GM21515 (cell line): ENCODE measurements at regions not wholly inside any gene's neighbourhood (a gene's known extent, or its start where the extent isn't known, plus 50 kb on each side); places are given as distances from the start of the nearest gene placed in this dataset.

Experiments
- ATAC-seq: cut with Tn5 transposase; IDR thresholded peaks from one replicate; pipeline ENCODE4 v1.9.1; 2021; ENCODE audit not compliant: unreplicated experiment

GRCh38 chr10:83248106-83248631 lies 891.1 kb upstream of the GHITM start:
- ATAC-seq: no peak

- ATAC-seq: no peak
Observed at GRCh38 chr10:83250396-83250795, 888.9 kb upstream of the GHITM start.

GRCh38 chr10:83252169-83252568 lies 887.1 kb upstream of the GHITM start:
- no peak for ATAC-seq

DNA sequence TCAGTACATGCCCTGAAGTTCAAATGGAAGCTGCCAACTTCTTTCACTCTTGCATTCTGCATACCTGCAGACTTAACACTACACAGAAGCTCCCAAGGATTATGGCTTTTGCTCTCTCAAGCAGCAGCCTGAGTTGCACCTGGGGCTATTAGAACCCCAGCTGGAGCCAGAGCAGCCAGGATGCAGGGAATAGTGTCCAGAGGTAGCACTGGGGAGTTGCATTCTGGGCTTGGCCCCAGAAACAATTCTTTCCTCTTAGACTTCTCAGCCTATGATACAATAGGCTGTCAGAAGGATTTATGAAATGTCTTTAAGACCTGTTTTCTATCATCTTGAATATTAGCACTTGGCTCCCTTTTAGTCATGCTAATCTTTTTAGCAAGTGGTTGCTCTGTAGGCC lies 886.7 kb upstream of the GHITM start:
- ATAC-seq: no peak

- ATAC-seq: no peak
Observed at GRCh38 chr10:83253011-83253671, 886.2 kb upstream of the GHITM start.

DNA sequence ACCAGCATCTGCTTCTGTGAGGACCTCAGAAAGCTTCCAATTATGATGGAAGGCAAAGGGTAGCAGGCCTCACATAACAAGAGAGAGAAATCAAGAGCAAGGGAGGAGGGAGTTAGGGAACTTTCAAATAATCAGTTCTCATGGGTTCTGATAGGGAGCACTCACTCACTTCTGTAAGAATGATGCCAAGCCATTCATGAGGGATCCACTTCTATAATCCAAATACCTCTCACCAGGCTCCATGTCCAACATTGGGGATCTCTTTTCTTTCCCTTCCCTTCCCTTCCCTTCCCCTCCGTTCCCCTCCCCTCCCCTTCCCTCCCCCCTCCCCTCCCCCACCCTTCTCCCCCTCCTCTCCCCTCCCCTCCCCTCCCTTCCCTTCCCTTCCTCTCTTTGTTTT lies 884.6 kb upstream of the GHITM start:
- no peak for ATAC-seq

- ATAC-seq: no peak
Observed at GRCh38 chr10:83262434-83262833, 876.9 kb upstream of the GHITM start.

DNA sequence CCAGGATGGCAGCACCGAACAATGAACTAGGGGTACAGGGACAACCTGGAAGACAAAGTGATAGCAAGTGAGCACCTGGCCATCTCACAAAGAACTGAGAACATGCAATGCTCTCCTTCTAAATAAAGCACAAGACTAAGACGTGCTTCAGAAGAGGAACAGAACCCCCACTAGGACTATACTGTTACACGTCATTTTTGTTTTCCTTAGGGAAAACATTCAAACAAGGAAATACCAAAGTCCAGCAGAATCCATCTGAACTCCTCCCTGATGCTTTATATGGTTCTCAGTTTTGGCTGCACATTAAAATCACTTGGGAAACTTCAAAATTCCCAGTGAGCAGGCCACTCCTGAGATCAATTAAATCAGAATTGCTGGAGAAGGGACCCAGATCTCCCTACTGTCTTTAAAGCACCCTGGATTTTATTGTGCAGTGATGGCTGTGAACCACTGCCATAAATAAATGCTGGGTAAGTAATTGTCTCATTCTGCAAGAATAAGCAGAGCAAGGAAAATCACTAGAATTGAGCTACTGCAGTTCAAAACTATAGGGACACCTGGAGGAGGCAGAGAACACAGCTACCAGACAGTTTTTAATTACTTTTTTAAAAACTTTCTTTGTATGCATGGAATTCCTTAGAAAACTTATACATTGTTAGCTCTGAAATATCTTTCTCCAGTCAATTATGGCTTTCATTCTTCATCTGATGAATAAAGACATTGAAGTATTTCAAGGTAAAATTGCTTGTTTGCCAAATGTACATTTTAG lies 866.5 kb upstream of the GHITM start:
- ATAC-seq: no peak

GRCh38 chr10:83274088-83274487 lies 865.2 kb upstream of the GHITM start:
- no peak for ATAC-seq

DNA sequence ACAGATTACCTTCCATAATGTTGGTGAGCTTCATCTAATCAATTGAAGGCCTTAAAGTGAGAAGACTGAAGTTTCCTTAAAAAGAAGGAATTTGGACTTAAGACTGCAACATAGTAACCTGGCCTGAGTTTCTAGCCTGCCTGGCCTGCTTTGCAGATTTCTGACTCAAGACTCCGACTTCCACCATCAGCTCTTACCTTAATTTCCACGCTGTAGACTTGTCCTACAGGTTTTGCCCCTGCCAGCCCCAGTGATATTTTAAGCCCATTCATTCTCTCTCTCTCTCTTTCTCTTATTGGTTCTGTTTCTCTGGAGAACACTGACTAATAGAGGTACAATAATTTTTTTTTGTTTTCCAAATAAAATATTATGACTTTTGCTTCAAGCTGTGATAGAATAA lies 862.3 kb upstream of the GHITM start:
- no peak for ATAC-seq

DNA sequence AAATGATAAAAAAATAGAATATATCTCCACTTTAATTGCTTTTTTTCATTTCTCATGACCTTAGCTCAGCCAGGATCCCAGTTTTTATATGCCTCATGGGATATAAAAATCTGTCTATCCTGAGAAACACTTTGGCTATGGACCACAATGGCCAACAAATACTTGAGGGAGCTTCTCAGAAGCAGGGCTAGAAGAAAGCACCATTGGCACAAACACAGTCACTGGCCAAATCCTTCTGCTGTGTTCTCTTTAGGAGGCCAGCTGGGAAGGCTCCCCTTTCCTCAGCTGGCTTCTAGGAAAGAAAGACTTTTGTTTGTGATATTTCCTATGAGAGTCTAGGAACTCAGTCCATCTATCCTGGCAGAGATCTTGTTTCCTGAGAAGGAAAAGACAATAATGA lies 856.2 kb upstream of the GHITM start:
- ATAC-seq: no peak

DNA sequence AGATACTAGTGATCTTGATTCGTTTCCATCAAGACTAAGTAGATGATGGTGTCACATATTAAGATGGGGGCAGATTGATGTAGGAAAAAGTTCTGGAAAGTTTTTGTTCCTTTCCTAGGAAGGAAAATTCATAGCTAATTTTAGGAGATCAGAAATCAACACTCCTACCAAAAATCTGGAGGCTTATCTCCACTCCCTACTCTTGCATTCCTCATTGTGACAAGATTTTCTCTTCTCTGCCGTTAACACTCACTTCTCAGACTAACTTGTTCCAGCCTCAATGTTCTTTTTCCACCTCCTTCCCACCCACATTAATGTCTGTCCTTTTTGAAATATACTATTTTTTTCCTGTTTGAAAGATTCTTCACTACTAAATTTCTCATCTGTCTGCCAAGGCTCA lies 851.9 kb upstream of the GHITM start:
- ATAC-seq: no peak

GRCh38 chr10:83289373-83289772 lies 849.9 kb upstream of the GHITM start:
- no peak for ATAC-seq

- ATAC-seq: no peak
Observed at GRCh38 chr10:83289948-83290347, 849.4 kb upstream of the GHITM start.

DNA sequence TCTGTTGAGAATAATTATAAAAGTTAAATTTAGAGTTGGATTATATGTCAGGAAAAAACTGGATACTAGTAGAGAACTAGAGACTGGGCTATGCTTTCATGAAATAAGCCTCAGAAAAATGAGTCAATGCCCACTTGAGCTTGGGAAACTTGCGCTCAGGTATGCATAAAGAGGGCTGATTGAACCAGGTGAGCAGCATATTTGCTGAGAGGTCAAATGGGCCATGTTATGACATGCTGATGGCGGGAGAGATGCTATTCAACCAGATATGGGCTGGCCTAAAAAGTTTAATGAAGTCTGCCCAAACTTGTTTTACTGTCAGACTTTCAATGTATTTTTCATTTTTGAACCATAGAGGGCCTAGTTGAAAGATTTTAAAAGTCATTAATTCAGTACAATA lies 837.6 kb upstream of the GHITM start:
- ATAC-seq: no peak

- ATAC-seq: no peak
Observed at GRCh38 chr10:83302623-83303022, 836.7 kb upstream of the GHITM start.

GRCh38 chr10:83310688-83311087 lies 828.6 kb upstream of the GHITM start:
- ATAC-seq: no peak

DNA sequence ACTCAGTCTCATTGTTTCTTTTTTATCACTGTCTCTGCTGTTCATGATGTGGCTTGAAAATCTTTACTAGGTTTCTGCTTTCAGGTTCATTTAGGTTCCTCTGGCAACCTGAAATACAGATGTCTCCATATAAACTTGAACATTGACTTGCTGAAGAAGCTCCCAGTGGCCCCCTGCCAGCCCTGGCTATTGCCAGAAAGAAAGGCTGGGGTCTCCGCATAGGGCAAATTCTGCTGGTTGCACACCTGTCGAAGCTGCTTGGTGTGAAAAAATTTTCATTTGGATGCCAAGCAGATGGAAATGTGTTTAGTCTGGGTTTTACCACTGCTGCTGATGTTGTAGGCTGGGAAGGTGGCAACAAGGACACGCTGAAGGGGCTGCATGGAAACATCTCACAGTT lies 826.7 kb upstream of the GHITM start:
- ATAC-seq: no peak

DNA sequence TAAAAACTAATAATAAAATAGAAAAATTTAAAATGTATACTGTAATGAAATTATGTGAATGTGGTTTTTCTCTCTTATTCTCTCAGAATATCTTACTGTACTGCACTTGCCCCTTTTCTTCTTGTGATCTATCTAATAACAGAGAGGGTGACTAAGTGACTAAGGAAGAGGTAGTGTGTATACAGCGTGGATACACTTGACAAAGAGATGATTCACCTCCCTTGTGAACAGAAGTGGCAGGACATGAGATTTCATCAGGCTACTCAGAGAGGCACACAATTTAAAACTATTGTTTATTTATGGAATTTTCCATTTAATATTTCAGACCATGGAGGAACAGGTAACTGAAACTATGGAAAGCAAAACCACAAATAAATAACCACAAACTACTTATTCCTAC lies 806.6 kb upstream of the GHITM start:
- no peak for ATAC-seq

- no peak for ATAC-seq
Observed at GRCh38 chr10:83333566-83333965, 805.7 kb upstream of the GHITM start.

DNA sequence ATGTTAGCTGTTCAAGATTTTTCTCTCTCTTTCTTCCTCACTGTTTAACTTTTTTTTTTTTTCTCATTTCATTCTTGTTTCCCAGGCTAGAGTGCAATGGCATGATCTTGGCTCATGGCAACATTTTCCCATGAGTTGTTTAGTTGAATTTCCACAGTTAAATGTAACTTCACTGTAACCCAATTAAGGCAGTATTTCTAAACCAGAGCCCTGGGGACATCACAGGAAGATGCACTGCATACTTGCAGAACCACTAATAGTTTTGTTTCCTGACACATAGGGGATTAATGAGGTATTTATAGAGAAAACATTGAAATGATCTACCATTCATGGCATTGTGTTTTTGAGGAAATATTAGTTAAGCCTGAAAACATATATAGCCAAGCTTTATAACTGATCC lies 795.6 kb upstream of the GHITM start:
- no peak for ATAC-seq

GRCh38 chr10:83346266-83346910 lies 792.9 kb upstream of the GHITM start:
- no peak for ATAC-seq
